ENCODE measurements at regions not wholly inside any gene's neighbourhood (a gene's known extent, or its start where the extent isn't known, plus 50 kb on each side); places are given as distances from the start of the nearest gene placed in this dataset.

GRCh38 chr1:56120021-56120420, 459.3 kb downstream of the PLPP3 start:
- TF ChIP-seq EZH2 (IDR thresholded peaks at IDR 0.05; ENCODE audit: insufficient read depth, poor library complexity, severe bottlenecking) (no peak), EZH2phosphoT487 (IDR thresholded peaks at IDR 0.05; ENCODE audit: insufficient read depth, low read depth) (no peak)
